HEK293 (cell line): ENCODE measurements at regions not wholly inside any gene's neighbourhood (a gene's known extent, or its start where the extent isn't known, plus 50 kb on each side); places are given as distances from the start of the nearest gene placed in this dataset.

Experiments
- CTCF ChIA-PET: fragments of 350-600 bp; formaldehyde crosslinking; extraction: SDS; loops from one replicate; lab custom pipeline; 2021; ENCODE audit warnings: antibody characterized with exemption; lab: Yijun Ruan, JAX
- POLR2A ChIA-PET: fragments of 300-600 bp; formaldehyde crosslinking; extraction: SDS; loops from one replicate; lab custom pipeline; 2020; ENCODE audit warnings: antibody characterized with exemption, inconsistent platforms; lab: Yijun Ruan, JAX
- H3K27ac ChIP-seq: fragments of 200-500 bp; sonication (Bioruptor generic); 2 replicates; pipeline ENCODE4 v1.5.1; 2014; ENCODE audit warnings: low read depth, low read length, control low read depth, inconsistent platforms; ENCODE audit errors: extremely low read depth
- H3K36me3 ChIP-seq, 2 experiments: fragments of 200-500 bp in 1 of 2; sonication (Bioruptor generic) in 1 of 2; 1 replicate in 1 of 2; 2 replicates in 1 of 2; pipeline ENCODE4 v1.5.1; 2014 to 2017; ENCODE audit warnings: inconsistent platforms in 2 of 2, low read length in 2 of 2; ENCODE audit not compliant: control insufficient read depth in 2 of 2, insufficient read depth in 1 of 2
- H3K4me1 ChIP-seq: fragments of 200-500 bp; sonication (Bioruptor generic); 2 replicates; pipeline ENCODE4 v1.5.1; 2014; ENCODE audit warnings: mild to moderate bottlenecking, low read length, inconsistent platforms; ENCODE audit not compliant: control insufficient read depth, insufficient read depth
- H3K4me3 ChIP-seq: 2 replicates; pipeline ENCODE4 v1.5.1; 2011; ENCODE audit warnings: low read depth, mild to moderate bottlenecking, control low read depth, low read length, moderate library complexity
- H3K9me3 ChIP-seq: fragments of 200-500 bp; sonication (Bioruptor generic); 2 replicates; pipeline ENCODE4 v1.5.1; 2014; ENCODE audit warnings: low read depth, low read length, inconsistent platforms; ENCODE audit not compliant: control insufficient read depth, insufficient read depth
- HOXA7 ChIP-seq: sonication (generic); formaldehyde crosslinking; IDR thresholded peaks from 2 replicates; pipeline ENCODE4 v1.8.1; 2022; ENCODE audit warnings: missing genetic modification reagents, borderline replicate concordance
- KLF8 ChIP-seq: fragments of 450-650 bp; formaldehyde crosslinking; IDR thresholded peaks from 2 replicates; pipeline ENCODE4 v1.5.1; 2016; ENCODE audit warnings: missing biosample characterization, missing genetic modification characterization
- PRDM6 ChIP-seq: fragments of 450-650 bp; formaldehyde crosslinking; IDR thresholded peaks from 2 replicates; pipeline ENCODE4 v1.5.1; 2017; ENCODE audit warnings: missing biosample characterization, missing genetic modification characterization
- ZBTB8A ChIP-seq: fragments of 450-650 bp; formaldehyde crosslinking; IDR thresholded peaks from 2 replicates; pipeline ENCODE4 v1.5.1; 2016; ENCODE audit warnings: missing biosample characterization, missing genetic modification characterization
- ZFP3 ChIP-seq: fragments of 450-650 bp; formaldehyde crosslinking; IDR thresholded peaks from 2 replicates; pipeline ENCODE4 v1.5.1; 2016; ENCODE audit warnings: low read depth, missing biosample characterization, missing genetic modification characterization
- ZFP69B ChIP-seq: fragments of 450-650 bp; formaldehyde crosslinking; IDR thresholded peaks from 2 replicates; pipeline ENCODE4 v1.5.1; 2016; ENCODE audit warnings: missing biosample characterization, missing genetic modification characterization
- ZNF138 ChIP-seq: fragments of 450-650 bp; formaldehyde crosslinking; IDR thresholded peaks from 2 replicates; pipeline ENCODE4 v1.5.1; 2016; ENCODE audit warnings: missing biosample characterization, missing genetic modification characterization, borderline replicate concordance
- ZNF2 ChIP-seq: fragments of 450-650 bp; formaldehyde crosslinking; IDR thresholded peaks from 2 replicates; pipeline ENCODE4 v1.5.1; 2016; ENCODE audit warnings: missing biosample characterization, missing genetic modification characterization
- ZNF214 ChIP-seq: fragments of 450-650 bp; formaldehyde crosslinking; IDR thresholded peaks from 2 replicates; pipeline ENCODE4 v1.5.1; 2017; ENCODE audit warnings: missing biosample characterization, mild to moderate bottlenecking, missing genetic modification characterization, borderline replicate concordance
- ZNF266 ChIP-seq: fragments of 450-650 bp; formaldehyde crosslinking; IDR thresholded peaks from 2 replicates; pipeline ENCODE4 v1.5.1; 2016; ENCODE audit warnings: missing biosample characterization, missing genetic modification characterization, low read depth
- ZNF302 ChIP-seq: fragments of 450-650 bp; formaldehyde crosslinking; IDR thresholded peaks from 2 replicates; pipeline ENCODE4 v1.5.1; 2016; ENCODE audit warnings: missing biosample characterization, missing genetic modification characterization, low read depth
- ZNF404 ChIP-seq: fragments of 450-650 bp; formaldehyde crosslinking; IDR thresholded peaks from 2 replicates; pipeline ENCODE4 v1.5.1; 2017; ENCODE audit warnings: missing biosample characterization, missing genetic modification characterization
- ZNF449 ChIP-seq: fragments of 450-650 bp; formaldehyde crosslinking; IDR thresholded peaks from 2 replicates; pipeline ENCODE4 v1.5.1; 2017; ENCODE audit warnings: missing biosample characterization, mild to moderate bottlenecking, missing genetic modification characterization, moderate library complexity
- ZNF529 ChIP-seq: fragments of 450-650 bp; formaldehyde crosslinking; IDR thresholded peaks from 2 replicates; pipeline ENCODE4 v1.5.1; 2017; ENCODE audit warnings: missing genetic modification characterization, missing biosample characterization; ENCODE audit not compliant: insufficient replicate concordance
- ZNF530 ChIP-seq: fragments of 450-650 bp; formaldehyde crosslinking; IDR thresholded peaks from 2 replicates; pipeline ENCODE4 v1.5.1; 2016; ENCODE audit warnings: low read depth, missing biosample characterization, missing genetic modification characterization
- ZNF549 ChIP-seq: fragments of 450-650 bp; IDR thresholded peaks from 2 replicates; pipeline ENCODE4 v1.5.1; 2018; ENCODE audit warnings: missing biosample characterization, missing genetic modification characterization, mild to moderate bottlenecking, inconsistent platforms, moderate library complexity
- ZNF558 ChIP-seq: fragments of 450-650 bp; formaldehyde crosslinking; IDR thresholded peaks from 2 replicates; pipeline ENCODE4 v1.5.1; 2016; ENCODE audit warnings: missing biosample characterization, missing genetic modification characterization
- ZNF596 ChIP-seq: fragments of 450-650 bp; IDR thresholded peaks from 2 replicates; pipeline ENCODE4 v1.5.0; 2018; ENCODE audit warnings: missing biosample characterization, mild to moderate bottlenecking, missing genetic modification characterization, moderate library complexity
- ZNF701 ChIP-seq: fragments of 450-650 bp; formaldehyde crosslinking; IDR thresholded peaks from 2 replicates; pipeline ENCODE4 v1.5.1; 2016; ENCODE audit warnings: missing biosample characterization, missing genetic modification characterization
- ZNF777 ChIP-seq: fragments of 450-650 bp; formaldehyde crosslinking; IDR thresholded peaks from 2 replicates; pipeline ENCODE4 v1.5.1; 2017; ENCODE audit warnings: missing biosample characterization, missing genetic modification characterization, borderline replicate concordance
- ZSCAN18 ChIP-seq: fragments of 450-650 bp; formaldehyde crosslinking; IDR thresholded peaks from 2 replicates; pipeline ENCODE4 v1.5.1; 2016; ENCODE audit warnings: missing biosample characterization, missing genetic modification characterization
- ZSCAN30 ChIP-seq: fragments of 450-650 bp; IDR thresholded peaks from 2 replicates; pipeline ENCODE4 v1.5.1; 2018; ENCODE audit warnings: missing biosample characterization, mild to moderate bottlenecking, missing genetic modification characterization, moderate library complexity
- ZXDB ChIP-seq: fragments of 450-650 bp; formaldehyde crosslinking; IDR thresholded peaks from 2 replicates; pipeline ENCODE4 v1.5.1; 2016; ENCODE audit warnings: missing biosample characterization, missing genetic modification characterization

GRCh38 chr3:110267304-110267845 lies 804.2 kb upstream of the NECTIN3 start:
- H3K9me3 ChIP-seq: no peaks in the 10 kb centered on the region
- ChIA-PET POLR2A (no interaction called here), CTCF (no interaction called here)
- H3K4me3 ChIP-seq: no peak overlapping the region
- H3K36me3 ChIP-seq: no peaks in the 10 kb centered on the region
- H3K4me1 ChIP-seq: no peaks in the 10 kb centered on the region
- no peak for TF ChIP-seq ZNF549
- TF ChIP-seq ZSCAN30 (tag by site-specific recombination): no peak
- TF ChIP-seq ZFP69B: no peak
- no peak for TF ChIP-seq ZSCAN18 (tag by site-specific recombination)
- TF ChIP-seq ZNF404 (tag by site-specific recombination): no peak
- no peak for TF ChIP-seq ZXDB (tag by site-specific recombination)
- no peak for TF ChIP-seq ZNF529 (tag by site-specific recombination)
- TF ChIP-seq KLF8 (tag by site-specific recombination): no peak
- no peak for TF ChIP-seq ZNF558
- TF ChIP-seq ZNF701 (tag by site-specific recombination): no peak
- no peak for TF ChIP-seq ZNF302 (tag by site-specific recombination)
- no peak for TF ChIP-seq ZFP3 (tag by site-specific recombination)
- TF ChIP-seq ZNF777 (tag by site-specific recombination): no peak
- no peak for TF ChIP-seq ZNF2 (tag by site-specific recombination)
- TF ChIP-seq ZBTB8A: no peak
- no peak for TF ChIP-seq ZNF596 (tag by site-specific recombination)
- no peak for TF ChIP-seq ZNF449 (tag by site-specific recombination)
- TF ChIP-seq PRDM6 (tag by site-specific recombination): no peak
- TF ChIP-seq ZNF214 (tag by site-specific recombination): no peak
- H3K27ac ChIP-seq: no peak overlapping the region

- H3K4me1 ChIP-seq: no peaks in the 10 kb centered on the region
- CTCF ChIA-PET: no interaction called here
- TF ChIP-seq ZNF138 (no peak), ZNF266 (tag by site-specific recombination) (no peak), ZNF530 (tag by site-specific recombination) (no peak), HOXA7 (no peak)
- TF ChIP-seq, all 188 proteins: peak for 0
- Histone ChIP-seq H3K4me3 (no peak overlapping the region), H3K9me3 (no peaks in the 10 kb centered on the region), H3K36me3 (no peaks in the 10 kb centered on the region), H3K27ac (no peak overlapping the region)
- POLR2A ChIA-PET: no interaction called here
Measured at GRCh38 chr3:110272525-110272924, 799.1 kb upstream of the NECTIN3 start.
